ENCODE measurements at regions not wholly inside any gene's neighbourhood (a gene's known extent, or its start where the extent isn't known, plus 50 kb on each side); places are given as distances from the start of the nearest gene placed in this dataset.
"Not testable (repeated sequence)": the region's sequence is repeated elsewhere in the genome, so short reads cannot be mapped to it uniquely, and the experiment has no call there.

GRCh38 chr3:162702768-162703385, 1206.3 kb downstream of the OTOL1 start:
- DNase-seq = no peak

- no peak for DNase-seq
Observed at GRCh38 chr3:162704238-162704637, 1207.6 kb downstream of the OTOL1 start.

DNA sequence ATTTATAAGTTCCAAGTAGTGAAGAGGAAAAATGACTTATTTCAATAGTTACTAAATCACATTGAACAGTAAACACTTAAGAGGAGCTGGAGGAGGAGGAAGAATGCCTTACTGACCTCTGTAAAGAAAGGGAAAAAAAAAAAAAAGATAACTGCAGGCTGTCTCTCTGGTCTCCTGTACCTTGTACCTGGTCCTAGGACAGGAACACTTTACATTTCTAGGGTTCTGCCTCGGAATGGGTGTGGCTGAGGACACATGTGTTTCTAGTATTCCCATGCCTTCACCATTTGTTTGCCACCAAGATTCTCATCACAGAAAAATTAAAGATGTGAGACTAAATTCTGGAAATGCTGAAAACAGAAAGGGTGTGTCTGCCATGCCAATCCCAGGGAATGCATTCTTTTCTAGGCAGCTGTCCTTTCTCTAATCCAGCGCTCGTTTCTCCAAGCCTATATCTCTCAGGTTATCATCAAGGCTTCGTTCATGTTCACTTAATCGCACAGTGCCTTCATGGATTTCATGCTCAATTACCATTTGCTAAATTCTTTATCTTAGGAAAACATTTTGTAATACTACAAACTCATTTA, 1208.3 kb downstream of the OTOL1 start:
- no peak for DNase-seq

DNA sequence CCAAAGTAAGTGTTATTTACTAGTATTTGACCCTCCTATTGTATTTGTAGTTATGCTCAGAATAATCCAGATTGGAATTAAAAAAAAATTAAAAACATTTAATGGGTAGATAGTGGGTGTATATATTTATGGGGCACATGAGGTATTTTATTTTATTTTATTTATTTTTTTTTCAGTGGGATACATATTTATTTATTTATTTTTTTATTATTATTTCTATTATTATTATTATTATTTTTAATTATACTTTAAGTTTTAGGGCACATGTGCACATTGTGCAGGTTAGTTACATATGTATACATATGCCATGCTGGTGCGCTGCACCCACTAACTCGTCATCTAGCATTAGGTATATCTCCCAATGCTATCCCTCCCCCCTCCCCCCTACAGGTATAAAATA, 1211.8 kb downstream of the OTOL1 start:
- DNase-seq = not testable (repeated sequence)

DNA sequence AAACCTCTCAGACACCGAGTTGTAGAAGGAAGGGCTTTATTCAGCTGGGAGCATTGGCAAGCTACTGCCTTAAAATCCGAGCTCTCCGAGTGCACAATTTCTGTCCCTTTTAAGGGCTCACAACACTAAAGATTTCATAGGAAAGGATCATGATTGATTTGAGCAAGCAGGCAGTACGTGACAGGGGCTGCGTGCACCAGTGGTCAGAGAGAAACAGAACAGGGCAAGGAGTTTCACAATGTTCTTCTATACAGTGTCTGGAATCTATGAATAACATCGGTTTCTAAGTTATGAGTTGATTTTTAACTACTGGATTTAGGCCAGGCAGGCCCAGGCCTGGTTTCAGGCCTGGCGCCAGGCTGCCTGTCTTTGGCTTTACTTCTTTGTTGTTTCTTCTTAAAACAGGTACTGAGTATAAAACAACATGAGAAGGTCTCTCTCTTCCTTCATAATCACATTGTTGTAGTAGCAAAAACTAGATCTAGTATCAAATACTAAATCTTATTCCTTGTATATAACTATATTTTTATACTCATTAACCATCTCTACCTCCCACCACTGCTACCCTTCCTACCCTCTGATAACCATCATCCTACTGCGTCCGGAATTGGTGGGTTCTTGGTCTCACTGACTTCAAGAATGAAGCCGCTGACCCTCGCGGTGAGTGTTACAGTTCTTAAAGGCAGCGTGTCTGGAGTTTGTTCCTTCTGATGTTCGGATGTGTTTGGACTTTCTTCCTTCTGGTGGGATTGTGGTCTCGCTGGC, 1212.5 kb downstream of the OTOL1 start:
- not testable (repeated sequence) for DNase-seq

DNA sequence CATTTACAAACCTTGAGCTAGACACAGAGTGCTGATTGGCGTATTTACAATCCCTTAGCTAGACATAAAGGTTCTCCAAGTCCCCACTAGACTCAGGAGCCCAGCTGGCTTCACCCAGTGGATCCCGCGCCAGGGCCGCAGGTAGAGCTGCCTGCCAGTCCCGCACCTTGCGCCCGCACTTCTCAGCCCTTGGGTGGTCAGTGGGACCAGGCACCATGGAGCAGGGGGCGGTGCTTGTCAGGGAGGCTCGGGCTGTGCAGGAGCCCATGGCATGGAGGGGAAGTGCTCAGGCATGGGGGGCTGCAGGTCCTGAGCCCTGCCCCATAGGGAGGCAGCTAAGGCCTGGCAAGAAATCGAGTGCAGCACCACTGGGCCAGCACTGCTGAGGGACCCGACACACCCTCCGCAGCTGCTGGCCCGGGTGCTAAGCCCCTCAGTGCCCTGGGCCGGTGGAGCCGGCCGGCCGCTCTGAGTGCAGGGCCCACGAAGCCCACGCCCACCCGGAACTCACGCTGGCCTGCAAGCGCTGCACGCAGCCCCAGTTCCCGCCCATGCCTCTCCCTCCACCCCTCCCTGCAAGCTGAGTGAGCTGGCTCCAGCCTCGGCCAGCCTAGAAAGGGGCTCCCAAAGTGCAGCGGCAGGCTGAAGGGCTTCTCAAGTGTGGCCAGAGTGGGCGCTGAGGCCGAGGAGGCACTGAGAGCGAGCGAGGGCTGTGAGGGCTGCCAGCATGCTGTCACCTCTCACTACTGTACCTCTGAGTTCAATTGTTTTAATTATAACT, 1213.9 kb downstream of the OTOL1 start:
- DNase-seq = no peak

DNA sequence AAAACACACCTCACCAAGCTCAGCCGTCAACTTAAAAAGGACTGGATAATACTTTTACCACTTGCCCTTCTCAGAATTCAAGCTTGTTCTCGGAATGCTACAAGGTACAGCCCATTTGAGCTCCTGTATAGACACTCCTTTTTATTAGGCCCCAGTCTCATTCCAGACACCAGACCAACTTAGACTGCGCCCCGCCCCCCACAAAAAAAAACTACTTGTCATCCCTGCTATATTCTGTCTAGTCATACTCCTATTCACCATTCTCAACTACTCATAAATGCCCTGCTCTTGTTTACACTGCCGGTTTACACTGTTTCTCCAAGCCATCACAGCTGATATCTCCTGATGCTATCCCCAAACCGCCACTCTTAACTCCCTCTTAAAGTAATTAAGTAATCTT, 1220.5 kb downstream of the OTOL1 start:
- not testable (repeated sequence) for DNase-seq

DNA sequence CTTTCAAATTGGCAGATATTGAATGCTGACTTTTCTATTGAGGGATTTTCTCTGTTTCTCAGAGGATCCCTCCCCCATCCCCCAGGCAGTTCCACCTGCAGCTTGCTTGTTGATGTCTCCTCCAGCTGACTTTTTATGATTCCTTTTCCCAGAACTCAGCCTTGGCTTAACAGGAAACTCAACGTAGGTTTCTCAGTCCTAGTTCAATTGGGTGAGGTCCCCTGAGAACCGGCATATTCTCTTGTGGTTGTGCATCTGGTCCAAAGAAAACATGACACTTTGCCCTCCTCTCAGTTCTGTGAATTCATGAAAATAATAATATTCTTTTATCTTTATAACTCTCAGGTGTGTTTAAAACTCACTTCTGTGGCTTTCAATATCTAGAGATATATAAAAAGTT, 1222.1 kb downstream of the OTOL1 start:
- no peak for DNase-seq

- no peak for DNase-seq
Observed at GRCh38 chr3:162719684-162720341, 1223.2 kb downstream of the OTOL1 start.

GRCh38 chr3:162721736-162722135, 1225.1 kb downstream of the OTOL1 start:
- DNase-seq = no peak

GRCh38 chr3:162722337-162722736, 1225.7 kb downstream of the OTOL1 start:
- no peak for DNase-seq

DNA sequence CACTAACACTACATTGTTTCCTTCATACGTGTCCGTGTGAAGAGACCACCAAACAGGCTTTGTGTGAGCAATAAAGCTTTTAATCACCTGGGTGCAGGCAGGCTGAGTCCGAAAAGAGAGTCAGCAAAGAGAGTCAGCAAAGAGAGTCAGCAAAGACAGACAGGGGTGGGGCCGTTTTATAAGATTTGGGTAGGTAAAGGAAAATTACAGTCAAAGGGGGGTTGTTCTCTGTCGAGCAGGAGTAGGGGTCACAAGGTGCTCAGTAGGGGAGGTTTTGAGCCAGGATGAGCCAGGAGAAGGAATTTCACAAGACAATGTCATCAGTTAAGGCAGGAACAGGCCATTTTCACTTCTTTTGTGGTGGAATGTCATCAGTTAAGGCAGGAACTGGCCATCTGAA, 1226.2 kb downstream of the OTOL1 start:
- DNase-seq = not testable (repeated sequence)

- no peak for DNase-seq
Observed at GRCh38 chr3:162729686-162730085, 1233.1 kb downstream of the OTOL1 start.

- not testable (repeated sequence) for DNase-seq
Observed at GRCh38 chr3:162731961-162732360, 1235.4 kb downstream of the OTOL1 start.

- DNase-seq = no peak
Observed at GRCh38 chr3:162738784-162739183, 1242.2 kb downstream of the OTOL1 start.

- DNase-seq = no peak
Observed at GRCh38 chr3:162740941-162741596, 1244.5 kb downstream of the OTOL1 start.

- DNase-seq = no peak
Observed at GRCh38 chr3:162742159-162742717, 1245.6 kb downstream of the OTOL1 start.

DNA sequence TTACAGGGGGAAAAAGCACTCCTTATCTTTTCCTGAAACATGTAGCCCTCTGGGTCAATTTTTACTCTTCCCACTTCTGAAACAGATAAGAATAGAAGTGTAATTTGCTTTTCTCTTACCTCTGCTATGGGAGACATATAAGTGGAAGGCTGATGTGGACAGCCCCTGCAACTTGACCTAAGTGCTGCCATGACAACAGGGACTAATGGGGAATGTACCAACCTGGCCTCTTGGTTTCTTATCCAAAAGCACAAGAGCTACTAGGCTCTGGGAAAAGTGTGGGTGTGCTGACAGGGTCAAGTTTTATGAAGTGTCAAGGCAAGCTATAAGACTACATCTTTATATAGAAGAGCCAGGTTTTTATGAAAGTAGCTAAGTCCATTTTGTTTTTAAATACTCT, 1246.5 kb downstream of the OTOL1 start:
- DNase-seq = no peak

- no peak for DNase-seq
Observed at GRCh38 chr3:162760789-162761188, 1264.2 kb downstream of the OTOL1 start.

DNA sequence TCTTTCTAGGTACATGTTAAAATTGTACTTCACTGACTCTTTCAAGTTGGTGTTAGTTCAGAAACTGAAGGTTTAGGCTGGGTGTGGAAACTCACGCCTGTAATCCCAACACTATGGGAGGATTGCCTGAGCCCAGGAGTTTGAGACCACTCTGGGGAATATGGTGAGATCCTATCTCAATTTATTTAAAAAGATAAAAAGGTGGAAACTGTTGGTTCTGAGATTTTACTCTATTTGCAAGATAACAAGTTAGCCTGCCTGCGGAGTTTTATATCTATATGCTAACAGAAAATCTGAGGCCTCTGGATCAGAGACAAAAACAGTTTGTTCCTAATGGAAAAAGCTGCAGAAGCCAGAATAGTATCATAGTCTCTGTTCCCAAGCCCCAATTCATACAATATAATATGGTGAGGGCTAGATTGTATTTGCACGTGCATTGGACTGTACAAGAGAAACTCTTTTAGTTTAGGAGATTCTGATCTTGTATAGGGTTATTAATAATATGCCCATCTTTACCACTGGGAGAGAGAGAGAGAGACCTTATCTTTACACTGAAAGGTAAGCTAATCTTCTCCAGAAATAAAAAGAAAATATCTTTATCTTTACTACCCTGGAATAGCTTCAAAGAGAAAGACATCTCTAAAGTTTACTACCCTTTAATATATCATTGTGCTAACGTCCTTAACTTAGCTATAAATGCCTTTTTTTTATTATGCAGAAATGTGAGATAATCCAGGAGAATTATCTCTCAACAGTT, 1267.6 kb downstream of the OTOL1 start:
- DNase-seq = no peak

GRCh38 chr3:162764808-162765071, 1268.1 kb downstream of the OTOL1 start:
- DNase-seq = no peak

DNA sequence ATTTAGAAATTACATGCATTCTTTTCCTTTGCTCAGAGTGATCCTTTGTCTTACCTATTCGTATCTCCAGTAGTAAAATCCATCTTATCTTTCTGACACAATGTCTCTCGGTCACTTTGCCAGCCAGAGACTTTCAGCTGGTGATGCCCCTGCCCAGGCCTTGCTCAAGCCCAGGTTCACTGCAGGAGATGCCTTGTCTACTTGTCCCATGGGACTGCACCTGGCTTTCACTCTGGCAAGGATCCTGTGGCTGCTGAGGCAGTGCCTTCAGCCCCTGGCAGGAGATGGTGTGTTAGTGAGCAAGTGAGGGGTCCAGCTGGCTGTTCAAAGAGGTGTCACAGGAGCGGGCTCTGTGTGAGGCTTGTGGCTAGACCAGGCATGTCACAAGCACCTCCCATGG, 1268.9 kb downstream of the OTOL1 start:
- no peak for DNase-seq

All from NCI-H345 (cell line).